Keratinocyte (primary cell): ENCODE measurements at regions not wholly inside any gene's neighbourhood (a gene's known extent, or its start where the extent isn't known, plus 50 kb on each side); places are given as distances from the start of the nearest gene placed in this dataset.

Experiments used
- DNase-seq: peaks from one replicate; pipeline ENCODE4 v3.0.0-alpha.2; 2011; ENCODE audit warnings: low read depth, missing footprints, low spot score
- FAIRE-seq: peaks from 2 replicates; lab custom pipeline; 2011; peaks lifted over from hg19 to GRCh38; lab: Jason Lieb, UNC
- H2AFZ ChIP-seq: 2 replicates; pipeline ENCODE4 v1.6.0; 2012; ENCODE audit warnings: low read length, control low read depth, inconsistent platforms; ENCODE audit not compliant: control insufficient read depth
- H3K27ac ChIP-seq: 2 replicates; pipeline ENCODE4 v1.5.1; 2011; ENCODE audit warnings: low read length; ENCODE audit not compliant: control insufficient read depth, insufficient read depth
- H3K27me3 ChIP-seq: 3 replicates; pipeline ENCODE4 v1.6.0; 2011; ENCODE audit warnings: low read length; ENCODE audit not compliant: control insufficient read depth, insufficient read depth; ENCODE audit errors: extremely low read depth
- H3K36me3 ChIP-seq, 2 experiments: 2 replicates in 1 of 2; 3 replicates in 1 of 2; pipeline ENCODE4 v1.5.1; 2011; ENCODE audit warnings: low read length in 2 of 2, mild to moderate bottlenecking in 1 of 2; ENCODE audit not compliant: control insufficient read depth in 2 of 2, insufficient read depth in 2 of 2; ENCODE audit errors: extremely low read depth in 1 of 2
- H3K4me1 ChIP-seq: 3 replicates; pipeline ENCODE4 v1.5.1; 2011; ENCODE audit warnings: low read length; ENCODE audit not compliant: control insufficient read depth, insufficient read depth; ENCODE audit errors: extremely low read depth
- H3K4me2 ChIP-seq: 3 replicates; pipeline ENCODE4 v1.6.0; 2011; ENCODE audit warnings: low read depth, low read length; ENCODE audit not compliant: control insufficient read depth, insufficient read depth; ENCODE audit errors: extremely low read depth
- H3K4me3 ChIP-seq, 3 experiments: fragments of 200-600 bp in 1 of 3; sonication (generic) in 1 of 3; 2 replicates in 2 of 3; 3 replicates in 1 of 3; pipeline ENCODE4 v1.5.1; 2011 to 2016; ENCODE audit warnings: low read length in 3 of 3, mild to moderate bottlenecking in 3 of 3, control low read depth in 2 of 3, inconsistent platforms in 1 of 3, low read depth in 1 of 3, mixed read lengths in 1 of 3, mixed run types in 1 of 3, moderate library complexity in 1 of 3; ENCODE audit not compliant: control insufficient read depth in 2 of 3, insufficient read depth in 2 of 3; ENCODE audit errors: extremely low read depth in 1 of 3
- H3K79me2 ChIP-seq: 2 replicates; pipeline ENCODE4 v1.6.0; 2012; ENCODE audit warnings: low read length; ENCODE audit not compliant: control insufficient read depth, insufficient read depth
- H3K9ac ChIP-seq: 3 replicates; pipeline ENCODE4 v1.6.0; 2011; ENCODE audit warnings: low read length; ENCODE audit not compliant: control insufficient read depth, insufficient read depth; ENCODE audit errors: extremely low read depth
- H3K9me1 ChIP-seq: 3 replicates; pipeline ENCODE4 v1.6.0; 2011; ENCODE audit warnings: low read length; ENCODE audit not compliant: control insufficient read depth, insufficient read depth; ENCODE audit errors: extremely low read depth
- H3K9me3 ChIP-seq: 2 replicates; pipeline ENCODE4 v1.5.1; 2012; ENCODE audit warnings: low read depth, low read length; ENCODE audit not compliant: control insufficient read depth
- H4K20me1 ChIP-seq: 3 replicates; pipeline ENCODE4 v1.6.0; 2011; ENCODE audit warnings: low read length; ENCODE audit not compliant: control insufficient read depth, insufficient read depth; ENCODE audit errors: extremely low read depth
- EZH2 ChIP-seq: IDR thresholded peaks from one replicate; pipeline ENCODE4 v1.6.1; 2012; ENCODE audit warnings: inconsistent platforms, mild to moderate bottlenecking, low read length, moderate library complexity
- dilution Hi-C: fragments of 300-500 bp; cut with MboI; formaldehyde crosslinking; loops from one replicate; pipeline ENCODE4 v1.7.0; 2020; ENCODE audit warnings: low sequenced_read_pairs; ENCODE audit not compliant: extremely low pct_ligation_motif_present
- TF ChIP-seq, protein P1 (sequence below), 3 experiments: IDR thresholded peaks in 1 of 3; conservative IDR thresholded peaks in 1 of 3; optimal IDR thresholded peaks in 1 of 3; 2 replicates in 2 of 3; 3 replicates in 1 of 3; pipeline versions ENCODE3 to v1.5.1; 2011; ENCODE audit warnings: low read length in 3 of 3, mild to moderate bottlenecking in 3 of 3, moderate library complexity in 2 of 3, control low read depth in 1 of 3, inconsistent platforms in 1 of 3; ENCODE audit not compliant: insufficient read depth in 2 of 3; ENCODE audit errors: extremely low read depth in 1 of 3

- Histone ChIP-seq H3K9ac (no peak overlapping the region), H3K4me1 (peaks cover 14% of the 10 kb centered on the region), H2AFZ (peak overlapping the region; percentile 95), H3K36me3 (no peaks in the 10 kb centered on the region), H4K20me1 (no peaks in the 10 kb centered on the region), H3K9me3 (no peaks in the 10 kb centered on the region), H3K4me3 (no peak overlapping the region), H3K9me1 (no peaks in the 10 kb centered on the region), H3K27ac (peak overlapping the region; percentile 57), H3K79me2 (no peaks in the 10 kb centered on the region), H3K4me2 (no peak overlapping the region), H3K27me3 (no peaks in the 10 kb centered on the region)
- FAIRE-seq = peak; percentile 41
- no peak for TF ChIP-seq EZH2
- TF ChIP-seq, protein P1, sequence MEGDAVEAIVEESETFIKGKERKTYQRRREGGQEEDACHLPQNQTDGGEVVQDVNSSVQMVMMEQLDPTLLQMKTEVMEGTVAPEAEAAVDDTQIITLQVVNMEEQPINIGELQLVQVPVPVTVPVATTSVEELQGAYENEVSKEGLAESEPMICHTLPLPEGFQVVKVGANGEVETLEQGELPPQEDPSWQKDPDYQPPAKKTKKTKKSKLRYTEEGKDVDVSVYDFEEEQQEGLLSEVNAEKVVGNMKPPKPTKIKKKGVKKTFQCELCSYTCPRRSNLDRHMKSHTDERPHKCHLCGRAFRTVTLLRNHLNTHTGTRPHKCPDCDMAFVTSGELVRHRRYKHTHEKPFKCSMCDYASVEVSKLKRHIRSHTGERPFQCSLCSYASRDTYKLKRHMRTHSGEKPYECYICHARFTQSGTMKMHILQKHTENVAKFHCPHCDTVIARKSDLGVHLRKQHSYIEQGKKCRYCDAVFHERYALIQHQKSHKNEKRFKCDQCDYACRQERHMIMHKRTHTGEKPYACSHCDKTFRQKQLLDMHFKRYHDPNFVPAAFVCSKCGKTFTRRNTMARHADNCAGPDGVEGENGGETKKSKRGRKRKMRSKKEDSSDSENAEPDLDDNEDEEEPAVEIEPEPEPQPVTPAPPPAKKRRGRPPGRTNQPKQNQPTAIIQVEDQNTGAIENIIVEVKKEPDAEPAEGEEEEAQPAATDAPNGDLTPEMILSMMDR (optimal IDR thresholded peaks at IDR 0.05 in 1 of 3, IDR thresholded peaks at IDR 0.05 in 1 of 3, conservative IDR thresholded peaks at IDR 0.05 in 1 of 3; ENCODE audit: extremely low read depth in 1 of 3, insufficient read depth in 2 of 3, low read length in 3 of 3) = no peak
- DNase-seq = no peak
- dilution Hi-C loops = no loop called here
These were observed 413.4 kb upstream of the CFAP20DC start for GRCh38 chr3:59463253-59463652.

DNA sequence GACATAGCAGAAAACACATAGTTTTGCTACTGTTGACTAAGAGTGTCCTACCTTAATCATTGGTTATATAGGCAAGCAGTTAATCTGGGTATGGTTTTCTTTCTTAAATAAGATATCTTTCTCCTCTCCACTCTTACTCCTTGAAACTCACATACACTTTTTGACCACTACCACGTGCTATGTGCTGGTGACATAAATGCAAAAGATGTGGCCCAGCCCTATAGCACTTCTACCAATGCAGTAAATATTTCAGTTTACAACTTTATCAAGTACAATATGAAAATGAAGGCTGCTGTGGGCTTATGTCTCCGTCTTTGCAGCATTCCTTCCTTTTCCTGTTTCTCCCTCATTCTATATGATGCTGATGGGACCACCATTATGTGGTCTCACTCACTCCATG lies 410.2 kb upstream of the CFAP20DC start:
- no peaks in the 10 kb centered on the region for H3K27me3 ChIP-seq
- dilution Hi-C loops = no loop called here
- TF ChIP-seq EZH2 = no peak
- TF ChIP-seq, protein P1 (optimal IDR thresholded peaks at IDR 0.05 in 1 of 3, IDR thresholded peaks at IDR 0.05 in 1 of 3, conservative IDR thresholded peaks at IDR 0.05 in 1 of 3; ENCODE audit: extremely low read depth in 1 of 3, insufficient read depth in 2 of 3, low read length in 3 of 3) = no peak
- FAIRE-seq = no peak
- H3K4me1 ChIP-seq = peaks cover 14% of the 10 kb centered on the region
- H4K20me1 ChIP-seq = no peaks in the 10 kb centered on the region
- H3K9me1 ChIP-seq = no peaks in the 10 kb centered on the region
- H3K4me3 ChIP-seq = no peak overlapping the region
- H2AFZ ChIP-seq = no peak overlapping the region
- H3K27ac ChIP-seq = no peak overlapping the region
- DNase-seq = no peak
- H3K9ac ChIP-seq = no peak overlapping the region
- no peaks in the 10 kb centered on the region for H3K9me3 ChIP-seq
- H3K36me3 ChIP-seq = no peaks in the 10 kb centered on the region
- H3K79me2 ChIP-seq = no peaks in the 10 kb centered on the region
- H3K4me2 ChIP-seq = no peak overlapping the region
